Amniotic stem cell (primary cell): ENCODE measurements at regions not wholly inside any gene's neighbourhood (a gene's known extent, or its start where the extent isn't known, plus 50 kb on each side); places are given as distances from the start of the nearest gene placed in this dataset.
"Not testable (repeated sequence)": the region's sequence is repeated elsewhere in the genome, so short reads cannot be mapped to it uniquely, and the experiment has no call there.

ENCODE experiments used
- DNase-seq: peaks from one replicate; lab custom pipeline; 2025; lab: John Stamatoyannopoulos, UW

DNA sequence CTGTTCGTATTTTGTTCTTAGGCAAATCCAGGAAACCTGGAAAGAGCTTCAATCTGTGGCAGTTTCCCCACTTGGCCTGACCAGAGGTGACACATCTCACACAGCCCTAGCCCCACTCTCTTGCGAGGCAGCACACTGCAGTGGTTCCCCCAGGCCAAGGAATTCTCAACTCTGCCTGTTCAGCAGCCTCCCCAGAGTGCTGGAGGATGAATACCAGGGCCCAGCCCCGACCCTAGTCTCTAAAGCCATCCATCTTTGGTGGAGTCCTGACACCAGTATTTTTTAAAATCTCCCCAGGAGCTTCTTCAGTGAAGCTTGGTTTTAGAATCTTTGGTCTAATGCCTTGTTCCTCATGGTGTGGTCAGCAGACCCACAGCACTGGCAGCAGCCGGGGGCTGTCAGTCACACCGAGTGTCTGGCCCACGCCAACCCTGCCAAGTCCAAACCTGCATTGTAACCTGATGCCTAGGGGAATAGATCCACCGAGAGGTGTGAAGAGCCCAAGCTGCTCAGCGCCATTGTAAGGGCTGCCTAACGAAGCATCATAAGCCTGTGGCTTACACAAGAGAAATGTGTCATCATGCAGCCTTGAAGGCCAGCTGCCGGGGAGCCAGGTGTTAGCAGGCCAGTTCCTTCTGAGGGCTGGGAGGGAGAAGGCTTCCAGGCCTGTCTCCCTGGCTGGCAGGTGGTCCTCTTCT is 428.7 kb upstream of the ID2 start:
- no peak for DNase-seq

DNA sequence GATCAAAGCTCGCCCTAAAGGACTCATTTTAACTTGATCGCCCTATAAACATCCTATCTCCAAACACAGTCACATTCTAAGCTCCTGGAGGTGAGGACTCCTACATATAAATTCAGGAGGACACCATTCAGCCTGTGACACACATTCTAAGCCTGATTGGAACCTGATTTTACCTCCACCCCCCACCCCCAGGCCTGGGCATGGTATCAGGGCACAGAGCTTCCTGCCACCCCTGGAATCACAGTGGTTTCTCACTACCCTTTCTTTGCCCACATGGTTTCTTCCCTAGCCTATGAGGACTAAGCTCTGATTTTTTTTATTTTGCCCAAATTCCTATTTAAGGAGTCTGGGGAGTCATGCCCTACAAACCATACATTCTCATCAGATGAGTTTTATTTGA is 428.1 kb upstream of the ID2 start:
- DNase-seq: no peak

DNA sequence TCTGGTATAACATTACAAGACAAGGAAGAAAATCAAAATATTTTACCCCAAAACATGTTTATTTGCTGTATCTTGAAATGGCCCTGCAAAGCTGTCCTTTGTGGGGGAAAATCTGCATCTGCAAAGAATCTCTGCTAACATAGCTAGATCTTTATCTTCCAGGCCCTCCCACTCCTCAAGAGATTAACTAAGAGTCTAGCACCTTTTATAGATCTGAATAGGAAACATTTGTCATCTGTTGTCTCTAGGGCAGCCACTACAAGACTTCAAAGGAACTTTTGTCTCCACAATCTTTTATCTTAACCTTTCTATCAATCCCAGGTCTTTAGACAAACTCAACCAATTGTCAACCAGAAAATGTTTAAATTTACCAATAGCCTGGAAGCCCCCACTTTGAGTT is 427.6 kb upstream of the ID2 start:
- DNase-seq: not testable (repeated sequence)

DNA sequence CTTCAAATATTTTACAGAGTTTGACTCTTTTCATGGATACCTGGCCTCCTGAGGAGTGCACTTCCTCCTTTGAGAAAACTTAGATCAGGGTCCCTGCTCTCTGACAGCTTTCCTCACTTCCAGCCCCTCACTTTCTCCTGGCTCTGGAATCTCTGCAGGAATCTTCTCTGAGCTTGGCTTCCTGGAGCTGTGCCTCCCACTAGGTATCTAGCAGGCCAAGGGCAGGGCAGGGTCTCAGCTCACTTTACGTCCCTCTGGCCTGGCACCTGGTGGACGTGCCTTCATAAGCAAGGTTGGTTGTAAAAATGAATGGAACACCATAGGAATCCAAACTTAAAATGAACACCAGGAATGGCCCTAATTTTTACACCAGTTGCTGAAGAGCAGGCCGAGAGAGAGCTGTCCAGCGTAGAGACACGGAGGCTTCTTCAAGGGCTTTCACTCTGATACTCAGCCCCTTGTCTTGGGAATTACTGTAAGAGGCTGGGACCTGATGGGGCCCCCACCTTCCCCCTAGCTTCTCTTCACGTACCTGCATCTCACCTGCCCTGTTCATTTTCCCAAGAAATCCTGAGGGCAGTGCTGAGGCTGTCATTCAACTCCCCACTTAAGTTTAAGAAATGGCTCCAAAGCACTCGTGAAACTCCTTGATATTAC is 426.9 kb upstream of the ID2 start:
- DNase-seq: no peak

DNA sequence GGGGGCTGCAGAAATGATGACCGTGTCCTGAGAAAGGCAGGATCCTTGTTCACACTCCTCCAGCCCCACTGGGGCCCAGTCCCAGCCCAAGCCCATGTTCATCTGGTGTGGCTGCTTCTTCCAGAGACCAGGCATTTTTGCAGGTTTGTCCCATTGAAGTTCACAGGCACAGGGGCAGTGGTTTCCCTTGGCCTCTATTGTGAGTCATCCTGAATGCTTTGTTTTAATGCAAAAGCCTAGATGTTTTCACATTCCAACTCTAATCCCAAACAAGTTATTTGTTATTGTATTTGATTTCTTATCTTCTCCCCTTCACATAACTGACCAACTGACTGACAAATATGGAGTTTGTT is 426.4 kb upstream of the ID2 start:
- DNase-seq: no peak

DNA sequence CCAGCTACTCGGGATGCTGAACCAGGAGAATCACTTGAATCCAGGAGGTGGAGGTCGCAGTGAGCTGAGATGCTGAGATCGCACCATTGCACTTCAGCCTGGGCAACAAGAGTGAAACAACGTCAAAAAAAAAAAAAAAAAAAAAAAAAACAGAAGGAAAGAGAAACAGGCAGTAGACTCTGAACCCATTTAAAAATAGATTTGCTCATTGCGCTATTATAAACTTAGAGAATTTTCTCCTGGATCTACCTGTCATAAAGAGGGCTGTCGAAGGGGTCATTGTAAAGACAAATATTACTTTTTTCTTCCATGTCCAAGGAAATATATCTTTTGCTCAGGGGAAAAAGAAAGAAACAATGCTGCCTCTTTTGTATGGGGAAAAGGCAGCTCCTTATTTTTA is 425.0 kb upstream of the ID2 start:
- DNase-seq: no peak

DNA sequence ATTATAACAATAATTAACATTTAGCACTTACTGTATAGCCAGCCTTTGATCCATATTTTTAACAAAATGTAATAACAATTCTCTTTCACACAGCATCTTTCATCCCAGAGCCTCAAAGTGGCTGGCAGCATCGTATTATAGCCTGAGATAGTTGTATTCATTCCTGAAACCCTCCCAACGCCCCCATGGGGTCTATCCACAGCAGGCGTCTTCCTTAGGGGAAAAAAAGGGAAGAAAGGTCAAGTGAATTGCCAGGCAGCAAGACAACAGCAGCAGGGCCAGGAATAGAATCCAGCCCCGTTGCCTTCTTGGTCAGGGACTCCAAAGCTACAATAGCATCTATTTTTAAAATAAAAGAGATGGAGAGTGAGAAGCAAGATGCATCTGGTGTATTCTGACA is 424.4 kb upstream of the ID2 start:
- no peak for DNase-seq

DNA sequence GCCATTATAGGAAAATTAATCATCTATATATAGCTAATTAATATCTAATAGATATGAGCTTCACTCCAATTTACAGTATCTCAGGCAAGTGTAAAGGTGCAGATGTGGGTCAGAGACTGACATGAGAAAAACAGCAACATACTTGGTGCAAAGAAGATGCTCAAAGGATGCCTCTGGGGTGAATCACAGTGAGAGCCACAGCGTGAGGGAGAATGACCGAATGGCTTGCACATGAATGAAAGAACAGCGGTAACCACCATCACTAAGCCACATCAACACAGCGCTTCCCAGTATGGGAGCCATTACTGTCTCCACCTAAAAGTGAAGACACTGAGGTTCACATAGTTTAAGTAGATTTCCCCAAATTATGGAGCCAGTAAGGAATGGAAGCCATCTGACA is 423.4 kb upstream of the ID2 start:
- DNase-seq: no peak

DNA sequence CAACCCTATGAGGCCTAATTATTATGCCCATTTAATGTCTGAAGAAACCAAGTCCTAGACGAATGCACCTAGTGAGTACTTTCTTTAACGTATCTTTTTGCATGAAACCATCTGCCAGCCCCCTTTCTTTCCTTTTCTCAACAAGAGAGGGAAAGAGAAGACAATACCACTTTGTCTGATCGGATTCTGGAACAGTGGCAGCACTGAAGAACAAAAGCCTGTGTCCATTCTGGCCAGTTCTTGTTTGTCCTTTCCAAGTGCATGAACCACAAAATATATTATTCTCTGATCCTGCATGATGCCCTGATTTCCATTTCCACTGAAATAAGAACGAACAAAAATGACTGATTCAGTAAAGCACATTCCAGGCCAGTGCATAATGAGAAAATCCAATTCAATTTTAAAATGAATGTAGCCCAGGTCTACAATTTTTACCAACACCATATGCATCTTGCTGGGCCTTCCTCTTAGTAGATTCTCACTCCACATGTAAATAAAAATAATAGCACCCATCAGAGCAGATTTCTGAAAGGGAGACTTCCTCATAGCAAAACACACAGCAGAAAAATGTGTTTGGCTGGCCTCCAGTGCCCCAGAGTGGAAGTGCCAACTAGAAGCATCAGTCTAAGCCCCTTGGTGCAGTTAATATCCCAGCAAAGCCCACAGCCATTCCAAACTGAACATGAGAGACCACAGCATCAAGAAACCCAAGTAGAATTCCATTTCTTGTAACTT is 422.6 kb upstream of the ID2 start:
- no peak for DNase-seq

DNA sequence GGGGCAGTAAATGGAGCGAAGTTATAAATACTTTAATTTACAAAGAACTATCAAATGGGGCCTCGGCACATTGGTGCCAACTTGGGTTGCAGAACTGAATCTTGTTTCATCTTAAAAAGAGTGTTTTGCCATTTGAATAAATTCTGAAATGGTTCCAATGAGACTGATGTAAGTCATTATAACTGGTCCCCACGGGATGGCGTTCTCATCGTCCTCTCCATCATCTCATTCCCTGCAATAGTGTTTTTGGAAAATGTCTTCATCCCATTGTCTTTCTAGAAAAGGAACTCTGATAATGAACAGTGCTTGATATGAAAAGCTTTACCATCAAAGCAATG is 422.0 kb upstream of the ID2 start:
- no peak for DNase-seq

DNA sequence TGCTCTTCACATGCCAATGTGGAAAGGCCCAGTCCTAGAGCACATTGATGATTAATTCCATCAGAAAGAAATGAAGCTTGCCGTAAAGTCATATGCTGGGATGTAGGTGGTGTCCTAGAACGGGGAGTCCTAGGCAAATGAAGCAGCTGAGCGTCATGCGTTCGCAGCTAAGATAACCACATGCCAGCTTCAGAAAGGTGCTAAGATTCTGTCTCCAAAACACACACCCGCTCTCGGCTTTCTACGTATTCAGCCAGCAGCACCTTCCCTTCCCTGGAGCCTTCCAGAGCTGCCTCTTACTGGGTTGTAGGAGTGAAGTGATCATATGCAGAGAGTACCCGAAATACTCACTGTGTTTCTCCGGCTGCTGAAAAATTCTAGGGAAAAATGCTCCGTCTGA is 421.6 kb upstream of the ID2 start:
- no peak for DNase-seq

DNA sequence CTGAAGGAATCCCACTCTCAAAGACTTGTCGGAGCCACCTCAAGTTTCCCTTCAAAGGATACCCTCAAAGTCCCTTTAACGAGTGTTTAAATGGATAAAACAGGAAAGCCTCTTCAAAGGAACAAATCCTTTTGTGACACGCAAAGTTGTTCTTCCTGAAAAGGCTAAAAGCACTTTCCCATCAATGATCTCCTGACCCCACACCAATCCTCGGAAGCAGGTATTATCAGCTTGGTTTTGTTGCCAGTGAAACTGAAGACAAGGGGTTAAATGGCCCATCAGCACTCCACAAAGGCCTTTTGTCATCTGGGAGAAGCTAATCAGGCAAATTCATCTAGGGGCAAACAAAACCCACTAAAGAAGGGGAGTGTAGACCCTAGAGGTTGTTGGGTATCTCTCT is 418.0 kb upstream of the ID2 start:
- DNase-seq: no peak

DNA sequence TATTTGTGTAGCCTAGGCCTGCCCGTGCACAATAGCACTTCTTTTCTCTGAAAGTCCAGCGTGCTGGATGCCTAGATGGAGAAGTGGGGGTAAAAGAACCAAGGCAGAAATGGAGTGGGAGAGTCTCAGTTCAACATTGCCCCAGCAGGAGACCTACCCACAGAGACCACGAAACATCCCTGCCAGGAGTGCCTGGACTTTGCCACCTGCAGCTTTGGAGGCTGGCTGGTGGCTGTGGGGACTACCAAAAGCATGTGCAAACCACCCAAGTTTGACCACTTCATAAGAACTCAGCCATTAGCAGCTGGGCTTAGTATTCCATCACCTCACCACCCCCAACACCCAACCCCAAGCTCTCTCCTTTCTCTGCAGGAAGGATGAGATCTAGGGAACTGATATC is 416.9 kb upstream of the ID2 start:
- DNase-seq: no peak

DNA sequence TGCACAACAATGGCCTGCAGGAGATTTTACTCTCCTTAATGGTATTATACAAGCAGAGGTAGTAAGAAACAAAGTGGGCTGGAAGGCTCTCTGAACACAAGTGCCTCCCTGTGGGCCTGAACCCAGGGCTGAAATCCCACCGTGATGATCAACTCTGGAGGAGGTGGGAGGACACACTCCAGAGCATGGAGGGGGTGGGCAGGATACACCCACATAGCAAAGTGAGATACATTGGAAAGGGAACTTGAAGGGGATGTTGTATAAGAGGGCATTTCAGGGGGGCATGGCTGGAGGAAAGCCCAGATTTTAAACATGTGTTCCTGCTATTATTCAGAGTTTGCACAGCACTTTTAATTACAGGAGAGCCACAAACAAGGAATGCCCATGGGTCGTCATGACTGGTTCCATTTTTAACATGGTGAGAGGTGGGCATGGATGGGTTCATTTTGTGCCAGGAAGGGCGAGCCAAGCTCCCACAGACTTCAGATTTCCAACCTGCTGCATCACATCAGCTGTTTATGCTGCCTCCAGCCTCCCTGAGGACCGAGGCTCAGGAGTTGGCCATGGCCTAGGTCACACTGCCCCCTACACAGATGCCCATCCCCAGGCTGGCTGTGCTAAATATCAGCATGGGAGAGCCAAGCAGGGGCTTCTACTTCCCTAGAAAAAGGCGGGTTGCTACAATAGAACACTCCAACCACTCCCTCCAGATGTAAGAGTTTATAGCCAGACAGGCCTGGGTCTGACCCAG is 416.2 kb upstream of the ID2 start:
- no peak for DNase-seq

DNA sequence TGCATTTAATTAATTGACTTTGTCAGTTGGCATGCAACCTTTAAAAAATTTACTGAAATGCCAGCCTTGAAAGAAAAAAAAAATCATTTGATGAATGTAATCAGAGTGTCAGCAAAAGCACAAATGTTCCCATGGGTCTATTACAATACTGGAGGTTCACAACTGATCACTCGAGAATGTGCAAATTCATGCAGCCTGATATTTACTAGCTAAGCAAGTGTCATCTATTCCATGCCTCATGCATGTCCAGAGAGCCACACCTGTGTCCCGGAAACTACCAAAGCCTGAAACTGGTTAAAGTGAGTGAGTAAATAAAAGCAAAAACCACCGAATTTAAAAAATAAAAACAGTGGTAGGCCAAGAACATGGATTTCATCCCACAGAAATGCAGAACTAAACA is 415.3 kb upstream of the ID2 start:
- DNase-seq: no peak

DNA sequence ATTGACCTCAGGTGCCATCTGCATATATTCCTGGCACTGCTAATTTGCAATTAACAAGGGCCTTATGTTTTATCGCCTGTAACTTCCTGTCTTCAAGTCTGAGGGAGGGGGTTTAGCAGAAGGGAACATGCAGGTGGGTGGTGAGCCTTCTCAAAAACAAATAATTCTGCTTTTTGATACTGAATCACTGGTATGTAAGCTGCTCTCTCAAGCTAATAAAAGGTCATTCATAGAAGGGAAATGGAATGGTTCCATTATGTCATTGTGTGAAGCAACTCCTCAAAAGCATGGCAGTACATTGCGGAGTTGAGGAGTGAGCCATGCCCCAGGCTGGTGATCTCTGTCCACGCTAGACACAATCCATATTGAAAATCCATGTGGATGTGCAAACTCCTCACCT is 414.8 kb upstream of the ID2 start:
- no peak for DNase-seq

DNA sequence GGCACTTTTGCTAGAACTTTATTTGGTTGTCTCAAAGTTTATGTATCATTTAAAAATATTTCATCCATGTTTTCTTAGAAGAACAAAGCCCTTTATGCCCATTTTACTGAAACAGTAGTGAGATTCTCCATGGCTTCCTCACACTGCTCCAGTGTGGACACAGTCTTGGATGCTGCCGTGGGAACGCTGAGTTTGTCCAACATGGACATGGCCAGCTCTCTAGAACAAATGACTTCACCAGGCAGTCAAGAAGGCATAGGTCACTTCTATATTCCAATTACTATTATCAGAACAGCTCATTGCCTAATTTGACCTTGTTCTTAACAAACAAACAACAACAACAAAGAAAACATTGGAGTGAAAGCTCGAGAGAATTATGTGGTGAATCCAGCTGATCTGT is 414.1 kb upstream of the ID2 start:
- no peak for DNase-seq

DNA sequence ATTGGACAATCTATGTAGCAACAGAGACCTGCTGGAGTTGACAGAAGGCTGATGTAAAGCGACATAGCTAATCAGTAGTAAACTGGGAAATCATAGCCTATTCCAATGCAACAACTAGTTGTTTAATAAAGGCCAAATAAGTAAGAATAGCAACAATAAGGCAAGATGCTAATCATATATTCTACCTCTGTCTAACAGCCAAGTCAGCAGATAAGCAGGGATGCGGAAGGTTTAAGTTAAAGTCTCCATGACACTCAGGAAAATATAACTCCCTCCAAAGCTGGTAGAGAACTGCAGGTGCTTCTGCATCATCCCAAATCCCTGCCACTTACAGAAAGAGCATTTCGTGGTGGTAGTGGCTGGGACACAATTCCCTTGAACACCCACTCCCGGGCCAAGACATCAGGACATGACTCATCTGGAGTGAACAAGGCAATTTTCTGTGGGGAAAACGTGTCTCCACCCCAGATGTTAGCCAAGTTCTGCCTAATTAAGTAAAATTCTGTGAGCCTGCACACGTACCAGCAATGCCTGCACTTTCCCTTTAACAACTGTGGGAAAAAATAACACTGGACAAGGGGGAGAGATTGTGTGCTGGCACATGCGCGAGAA is 413.6 kb upstream of the ID2 start:
- DNase-seq: no peak

DNA sequence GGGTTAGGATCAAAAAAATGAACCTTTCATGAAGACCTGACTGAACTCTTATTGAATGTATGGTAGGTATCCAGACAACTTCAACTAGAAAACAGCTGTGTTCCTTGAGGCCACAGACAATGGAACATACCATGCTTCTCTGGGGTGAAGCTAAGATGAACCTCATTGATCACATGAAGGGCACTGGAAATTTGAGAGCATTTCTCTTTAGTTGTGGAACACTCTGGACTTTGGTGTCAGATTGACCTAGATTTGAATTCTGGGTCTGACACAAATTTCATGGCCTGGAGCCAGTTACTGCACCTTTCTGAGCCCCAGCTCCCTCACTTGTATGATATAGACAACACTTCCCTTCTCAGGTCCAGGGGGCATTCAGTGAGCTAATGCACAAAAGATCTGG is 411.2 kb upstream of the ID2 start:
- DNase-seq: no peak

DNA sequence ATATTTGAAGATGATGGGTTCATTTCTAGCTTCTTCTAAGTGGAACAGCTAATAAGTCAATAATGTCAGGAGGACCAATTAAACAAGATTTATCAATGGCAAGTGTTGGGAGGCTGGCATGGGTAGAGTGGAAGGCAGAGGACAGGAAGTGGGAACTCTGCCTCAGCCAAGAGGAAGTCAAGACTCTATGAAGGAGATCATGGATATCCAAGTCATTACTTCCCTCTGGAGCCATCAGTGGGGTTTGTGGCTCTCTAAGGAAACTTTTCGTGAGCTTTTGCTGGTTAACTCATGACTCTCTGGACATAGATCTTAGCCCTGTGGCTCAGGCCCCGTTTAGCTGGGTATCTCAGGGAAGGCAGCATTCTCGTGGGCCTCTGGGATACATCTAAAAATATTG is 410.4 kb upstream of the ID2 start:
- no peak for DNase-seq

DNA sequence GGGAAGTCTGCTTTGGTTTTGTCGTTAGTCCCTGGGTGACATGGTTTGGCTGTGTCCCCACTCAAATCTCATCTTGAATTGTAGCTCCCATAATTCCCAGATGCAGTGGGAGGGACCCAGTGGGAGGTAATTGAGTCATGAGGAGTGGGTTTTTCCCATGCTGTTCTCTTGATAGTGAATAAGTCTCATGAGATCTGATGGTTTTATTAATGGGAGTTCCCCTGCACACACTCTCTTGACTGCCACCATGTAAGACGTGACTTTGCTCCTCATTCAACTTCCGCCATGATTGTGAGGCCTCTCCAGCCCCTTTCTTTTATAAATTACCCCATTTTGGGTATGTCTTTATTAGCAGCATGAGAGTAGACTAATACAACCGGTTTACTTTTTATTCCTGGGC is 405.8 kb upstream of the ID2 start:
- no peak for DNase-seq

DNA sequence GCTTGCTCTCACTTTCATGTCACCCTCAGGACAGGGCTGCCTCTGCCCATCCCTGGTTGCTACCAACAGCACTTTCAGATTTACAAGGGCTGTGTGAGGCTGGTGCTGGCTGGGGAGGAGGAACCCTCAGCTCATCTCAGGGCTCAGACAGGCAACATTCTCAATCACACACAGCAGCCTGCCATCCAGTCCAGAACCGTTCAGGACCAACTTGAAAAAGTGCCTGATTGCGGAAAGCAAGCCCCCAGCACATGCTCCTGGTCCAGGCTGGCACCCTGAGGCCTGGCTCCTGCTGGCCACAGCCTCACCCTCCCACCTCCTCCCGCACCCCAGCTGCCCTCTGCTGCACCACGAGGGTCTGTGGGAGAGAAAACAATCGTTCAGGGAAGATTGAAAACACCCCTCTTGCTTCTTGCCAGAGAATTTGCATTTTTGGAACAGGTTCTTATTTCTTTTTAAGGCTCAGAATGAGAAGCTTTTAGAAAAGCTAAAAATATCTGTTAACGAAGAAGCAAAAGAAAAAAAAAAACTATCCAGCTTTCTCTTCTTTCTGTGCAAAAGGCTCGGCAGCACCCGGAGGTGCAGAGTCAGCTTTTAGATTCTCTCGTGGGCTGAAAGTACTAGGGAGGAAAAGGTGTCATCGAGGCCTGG is 403.8 kb upstream of the ID2 start:
- no peak for DNase-seq
